ENCODE measurements at regions not wholly inside any gene's neighbourhood (a gene's known extent, or its start where the extent isn't known, plus 50 kb on each side); places are given as distances from the start of the nearest gene placed in this dataset.

- DNase-seq = no peak
- H3K36me3 ChIP-seq (replicated peaks) = no peaks in the 10 kb centered on the region
- in situ Hi-C loops (cut with HindIII; ENCODE audit: low pct_ligation_motif_present, low sequenced_read_pairs) = no loop called here
- TF ChIP-seq CTCF (IDR thresholded peaks at IDR 0.05; ENCODE audit: low read depth, low read length, missing control alignments) = no peak
- no peak overlapping the region for H3K4me3 ChIP-seq (ENCODE audit: low read depth, low read length)
- no peaks in the 10 kb centered on the region for H3K27me3 ChIP-seq (replicated peaks)
- no peak overlapping the region for H3K27ac ChIP-seq
These were observed 376.1 kb upstream of the IRX4 start for GRCh38 chr5:2258861-2259260.

- no peak for TF ChIP-seq CTCF (IDR thresholded peaks at IDR 0.05; ENCODE audit: low read depth, low read length, missing control alignments)
- DNase-seq = no peak
- Histone ChIP-seq H3K27ac (no peak overlapping the region), H3K27me3 (replicated peaks) (no peaks in the 10 kb centered on the region), H3K36me3 (replicated peaks) (no peaks in the 10 kb centered on the region), H3K4me3 (ENCODE audit: low read depth, low read length) (no peak overlapping the region)
- in situ Hi-C loops (cut with HindIII; ENCODE audit: low pct_ligation_motif_present, low sequenced_read_pairs) = no loop called here
These were observed 374.9 kb upstream of the IRX4 start for GRCh38 chr5:2257326-2258244.

GRCh38 chr5:2256691-2257280, 374.1 kb upstream of the IRX4 start:
- no peak overlapping the region for H3K4me3 ChIP-seq (ENCODE audit: low read depth, low read length)
- no peaks in the 10 kb centered on the region for H3K27me3 ChIP-seq (replicated peaks)
- no peak for TF ChIP-seq CTCF (IDR thresholded peaks at IDR 0.05; ENCODE audit: low read depth, low read length, missing control alignments)
- DNase-seq = no peak
- in situ Hi-C loops (cut with HindIII; ENCODE audit: low pct_ligation_motif_present, low sequenced_read_pairs) = no loop called here
- H3K27ac ChIP-seq = no peak overlapping the region
- H3K36me3 ChIP-seq (replicated peaks) = no peaks in the 10 kb centered on the region

- TF ChIP-seq CTCF (IDR thresholded peaks at IDR 0.05; ENCODE audit: low read depth, low read length, missing control alignments) = no peak
- H3K27me3 ChIP-seq (replicated peaks) = no peaks in the 10 kb centered on the region
- no peak for DNase-seq
- in situ Hi-C loops (cut with HindIII; ENCODE audit: low pct_ligation_motif_present, low sequenced_read_pairs) = no loop called here
- no peak overlapping the region for H3K27ac ChIP-seq
- H3K4me3 ChIP-seq (ENCODE audit: low read depth, low read length) = no peak overlapping the region
- H3K36me3 ChIP-seq (replicated peaks) = no peaks in the 10 kb centered on the region
These were observed 373.4 kb upstream of the IRX4 start for GRCh38 chr5:2255915-2256690.

- Histone ChIP-seq H3K36me3 (replicated peaks) (no peaks in the 10 kb centered on the region), H3K27me3 (replicated peaks) (no peaks in the 10 kb centered on the region), H3K4me3 (ENCODE audit: low read depth, low read length) (no peak overlapping the region), H3K27ac (no peak overlapping the region)
- in situ Hi-C loops (cut with HindIII; ENCODE audit: low pct_ligation_motif_present, low sequenced_read_pairs) = no loop called here
- no peak for DNase-seq
- no peak for TF ChIP-seq CTCF (IDR thresholded peaks at IDR 0.05; ENCODE audit: low read depth, low read length, missing control alignments)
These were observed 372.4 kb upstream of the IRX4 start for GRCh38 chr5:2254880-2255750.

Data from brain microvascular endothelial cell (primary cell).